ENCODE measurements at regions not wholly inside any gene's neighbourhood (a gene's known extent, or its start where the extent isn't known, plus 50 kb on each side); places are given as distances from the start of the nearest gene placed in this dataset.
"Not testable (repeated sequence)": the region's sequence is repeated elsewhere in the genome, so short reads cannot be mapped to it uniquely, and the experiment has no call there.

DNA sequence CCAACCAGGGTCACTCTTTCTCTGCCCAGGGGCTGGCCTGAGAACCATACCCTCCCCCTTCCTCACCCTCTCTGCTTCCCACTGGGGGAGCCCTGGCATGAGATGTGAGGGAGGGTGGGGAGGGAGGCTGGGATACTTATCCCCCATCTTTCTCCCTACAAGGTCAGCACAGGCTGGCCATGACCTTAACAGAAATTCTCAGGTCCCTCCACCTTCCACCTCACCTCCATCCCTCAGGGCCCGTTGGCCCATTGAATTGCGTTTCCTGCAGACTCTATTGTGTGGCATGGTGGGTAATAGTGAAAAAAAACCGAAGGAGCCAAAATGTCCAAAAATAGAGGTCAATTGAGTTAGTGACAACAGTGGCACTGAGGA lies 159.5 kb downstream of the OR4M2 start:
- Mint-ChIP-seq H3K27me3 (ENCODE audit: low read depth, poor library complexity) (peaks cover 2% of the 10 kb centered on the region), H3K4me3 (no peak overlapping the region), H3K9me3 (peaks cover 98% of the 10 kb centered on the region), H3K27ac (no peak overlapping the region), H3K4me1 (no peaks in the 10 kb centered on the region), H3K36me3 (ENCODE audit: low read depth) (peaks cover 16% of the 10 kb centered on the region)
- no peak for DNase-seq
- TF ChIP-seq CTCF (IDR thresholded peaks at IDR 0.05), result no peak

DNA sequence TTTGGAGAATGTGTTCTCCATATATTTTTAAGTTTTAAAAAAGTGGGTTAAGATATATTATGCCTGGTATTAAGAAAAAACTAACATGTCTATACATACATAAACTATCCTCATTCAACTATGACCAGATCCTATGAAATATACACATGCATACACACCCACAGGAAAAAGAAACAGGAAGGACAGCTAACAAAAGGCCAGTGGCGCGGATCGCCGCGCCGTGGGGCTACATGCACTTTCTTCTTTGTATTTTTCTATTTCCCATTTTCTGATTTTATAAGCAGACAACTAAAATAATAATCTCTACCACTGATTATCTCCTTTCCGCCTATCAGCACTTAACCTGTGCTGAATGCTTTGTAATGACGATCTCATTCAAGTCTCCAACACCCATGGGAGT lies 160.1 kb downstream of the OR4M2 start:
- H3K27me3 Mint-ChIP-seq (ENCODE audit: low read depth, poor library complexity), result no peaks in the 10 kb centered on the region

DNA sequence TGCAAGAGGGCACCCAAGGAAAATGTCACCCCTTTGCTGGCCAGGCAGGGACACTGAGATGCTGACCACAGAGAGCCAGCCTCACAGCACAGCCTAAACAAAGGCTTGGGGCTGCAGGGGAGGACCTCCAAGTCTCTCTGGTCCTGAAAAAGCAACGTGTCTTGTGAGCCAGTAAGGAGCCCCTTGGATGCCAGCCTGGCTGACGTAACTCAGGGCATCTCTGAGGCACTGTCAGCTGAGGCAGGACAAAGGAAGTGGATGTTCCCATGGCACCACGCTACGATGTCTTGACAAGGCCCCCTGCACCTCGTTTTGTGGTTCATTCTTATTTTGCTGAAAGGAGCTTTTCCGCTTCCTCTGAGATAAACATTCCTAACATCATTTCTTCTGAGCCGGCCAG lies 160.7 kb downstream of the OR4M2 start:
- peaks cover 98% of the 10 kb centered on the region for H3K9me3 Mint-ChIP-seq
- no peaks in the 10 kb centered on the region for H3K27me3 Mint-ChIP-seq (ENCODE audit: low read depth, poor library complexity)
- H3K27ac Mint-ChIP-seq, result no peak overlapping the region
- peaks cover 20% of the 10 kb centered on the region for H3K36me3 Mint-ChIP-seq (ENCODE audit: low read depth)
- H3K4me3 Mint-ChIP-seq, result no peak overlapping the region
- no peaks in the 10 kb centered on the region for H3K4me1 Mint-ChIP-seq
- no peak for TF ChIP-seq CTCF (IDR thresholded peaks at IDR 0.05)
- no peak for DNase-seq

More for the DNA sequence above, 160.1 kb downstream of the OR4M2 start:
- no peak for DNase-seq
- Mint-ChIP-seq H3K36me3 (ENCODE audit: low read depth) (peaks cover 19% of the 10 kb centered on the region), H3K4me1 (no peaks in the 10 kb centered on the region), H3K27ac (no peak overlapping the region), H3K4me3 (no peak overlapping the region), H3K9me3 (peaks cover 98% of the 10 kb centered on the region)
- no peak for TF ChIP-seq CTCF (IDR thresholded peaks at IDR 0.05)

DNA sequence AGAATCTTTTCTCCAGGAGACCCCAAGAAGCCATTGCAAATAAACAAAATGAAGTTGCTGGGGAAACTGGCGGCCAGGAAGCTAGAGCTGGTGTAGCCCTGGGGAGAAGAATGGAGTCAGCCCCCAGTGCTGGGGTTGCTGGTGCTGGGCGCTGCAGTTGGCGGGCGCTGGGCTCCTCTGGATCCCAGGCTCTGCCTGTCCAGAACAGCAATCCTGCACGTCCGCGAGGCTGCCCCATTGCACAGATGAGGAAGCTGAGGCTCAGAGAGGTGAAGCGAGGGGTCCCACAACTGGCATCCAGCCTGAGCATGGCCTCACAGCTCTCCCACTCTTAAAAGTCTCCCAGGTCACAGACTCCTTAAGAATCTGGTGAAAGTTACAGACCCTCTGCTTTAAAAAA lies 161.1 kb downstream of the OR4M2 start:
- H3K4me3 Mint-ChIP-seq, result no peak overlapping the region
- H3K9me3 Mint-ChIP-seq, result peaks cover 98% of the 10 kb centered on the region
- no peak for DNase-seq
- H3K27me3 Mint-ChIP-seq (ENCODE audit: low read depth, poor library complexity), result no peaks in the 10 kb centered on the region
- peaks cover 25% of the 10 kb centered on the region for H3K36me3 Mint-ChIP-seq (ENCODE audit: low read depth)
- no peak for TF ChIP-seq CTCF (IDR thresholded peaks at IDR 0.05)
- H3K4me1 Mint-ChIP-seq, result no peaks in the 10 kb centered on the region
- no peak overlapping the region for H3K27ac Mint-ChIP-seq

DNA sequence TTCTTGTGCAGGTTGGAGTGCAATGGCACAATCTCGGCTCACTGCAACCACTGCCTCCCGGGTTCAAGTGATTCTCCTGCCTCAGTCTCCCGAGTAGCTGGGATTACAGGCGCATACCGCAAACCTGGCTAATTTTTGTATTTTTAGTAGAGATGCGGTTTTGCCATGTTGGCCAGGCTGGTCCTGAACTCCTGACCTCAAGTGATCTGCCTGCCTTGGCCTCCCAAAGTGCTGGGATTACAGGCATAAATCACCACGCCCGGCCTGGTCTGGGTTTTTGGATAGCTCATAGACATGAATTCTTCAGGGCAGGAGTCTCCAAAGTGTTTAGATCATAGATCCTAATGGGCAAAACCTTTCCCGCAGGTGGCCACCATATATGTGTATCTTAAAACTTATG lies 162.0 kb downstream of the OR4M2 start:
- Mint-ChIP-seq H3K9me3 (peaks cover 98% of the 10 kb centered on the region), H3K36me3 (ENCODE audit: low read depth) (peaks cover 25% of the 10 kb centered on the region)
- H3K27me3 Mint-ChIP-seq (ENCODE audit: low read depth, poor library complexity); H3K4me1 Mint-ChIP-seq; H3K27ac Mint-ChIP-seq; DNase-seq; H3K4me3 Mint-ChIP-seq: not testable (repeated sequence)

DNA sequence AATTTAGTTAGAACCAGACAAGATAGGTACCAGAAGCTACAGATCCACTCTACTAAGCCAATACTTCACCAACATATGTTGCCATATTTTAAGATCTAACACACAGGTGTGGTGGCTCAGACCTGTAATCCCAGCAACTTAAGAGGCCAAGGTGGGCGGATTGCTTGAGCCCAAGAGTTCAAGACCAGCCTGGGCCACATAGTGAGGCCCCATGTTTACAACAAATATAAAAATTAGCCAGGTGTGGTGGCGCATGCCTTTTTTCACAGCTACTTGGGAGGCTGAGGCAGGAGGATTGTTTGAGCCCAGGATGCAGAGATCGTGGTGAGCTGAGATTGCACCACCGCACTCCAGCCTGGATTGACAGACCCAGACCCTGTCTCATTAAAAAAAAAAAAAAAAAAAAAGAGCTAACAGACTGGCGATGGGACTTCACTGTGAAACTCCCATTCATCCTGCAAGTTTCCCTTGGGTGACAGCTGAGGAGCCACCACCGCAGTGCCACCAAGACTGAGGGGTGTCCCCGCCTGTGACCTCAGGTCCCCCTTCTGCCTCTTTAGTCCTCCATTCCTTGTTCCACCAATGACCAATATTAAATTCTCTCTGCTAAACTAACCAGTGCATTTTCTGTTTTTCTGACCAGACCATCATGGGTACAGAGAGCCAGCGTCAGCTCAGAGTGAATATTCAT lies 163.3 kb downstream of the OR4M2 start:
- H3K4me3 Mint-ChIP-seq, result no peak overlapping the region
- TF ChIP-seq CTCF (IDR thresholded peaks at IDR 0.05), result no peak

DNA sequence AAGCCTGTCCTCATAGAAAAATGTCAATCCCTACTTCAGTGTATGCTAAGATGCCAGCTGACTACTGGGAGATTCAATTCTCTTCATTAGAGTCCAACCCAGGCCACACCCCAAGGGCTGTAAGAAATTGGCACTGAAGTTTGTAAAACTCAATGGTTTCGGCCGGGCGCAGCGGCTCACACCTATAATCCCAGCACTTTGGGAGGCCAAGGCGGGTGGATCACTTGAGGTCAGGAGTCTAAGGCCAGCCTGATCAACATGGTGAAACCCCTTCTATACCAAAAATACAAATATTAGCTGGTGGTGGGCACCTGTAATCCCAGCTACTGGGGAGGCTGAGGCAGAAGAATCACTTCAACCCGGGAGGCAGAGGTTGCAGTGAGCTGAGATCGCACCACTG lies 169.2 kb downstream of the OR4M2 start:
- Mint-ChIP-seq H3K36me3 (ENCODE audit: low read depth) (peaks cover 23% of the 10 kb centered on the region), H3K9me3 (peaks cover 99% of the 10 kb centered on the region)
- H3K4me3 Mint-ChIP-seq; H3K27me3 Mint-ChIP-seq (ENCODE audit: low read depth, poor library complexity); H3K4me1 Mint-ChIP-seq; H3K27ac Mint-ChIP-seq; DNase-seq: not testable (repeated sequence)

More for the DNA sequence above, 163.3 kb downstream of the OR4M2 start:
- no peak overlapping the region for H3K27ac Mint-ChIP-seq
- peaks cover 26% of the 10 kb centered on the region for H3K36me3 Mint-ChIP-seq (ENCODE audit: low read depth)
- H3K9me3 Mint-ChIP-seq, result peaks cover 99% of the 10 kb centered on the region
- H3K4me1 Mint-ChIP-seq, result no peaks in the 10 kb centered on the region
- peaks cover 2% of the 10 kb centered on the region for H3K27me3 Mint-ChIP-seq (ENCODE audit: low read depth, poor library complexity)
- DNase-seq, result no peak

GRCh38 chr15:22250501-22251290 lies 170.4 kb downstream of the OR4M2 start:
- not testable (repeated sequence) for H3K4me1 Mint-ChIP-seq; H3K27me3 Mint-ChIP-seq (ENCODE audit: low read depth, poor library complexity); H3K4me3 Mint-ChIP-seq; H3K27ac Mint-ChIP-seq; DNase-seq
- Mint-ChIP-seq H3K9me3 (peaks cover 99% of the 10 kb centered on the region), H3K36me3 (ENCODE audit: low read depth) (peaks cover 20% of the 10 kb centered on the region)

Data from nephron progenitor cell (in vitro differentiated cells).